ENCODE measurements at regions not wholly inside any gene's neighbourhood (a gene's known extent, or its start where the extent isn't known, plus 50 kb on each side); places are given as distances from the start of the nearest gene placed in this dataset.
"Not testable (repeated sequence)": the region's sequence is repeated elsewhere in the genome, so short reads cannot be mapped to it uniquely, and the experiment has no call there.

DNA sequence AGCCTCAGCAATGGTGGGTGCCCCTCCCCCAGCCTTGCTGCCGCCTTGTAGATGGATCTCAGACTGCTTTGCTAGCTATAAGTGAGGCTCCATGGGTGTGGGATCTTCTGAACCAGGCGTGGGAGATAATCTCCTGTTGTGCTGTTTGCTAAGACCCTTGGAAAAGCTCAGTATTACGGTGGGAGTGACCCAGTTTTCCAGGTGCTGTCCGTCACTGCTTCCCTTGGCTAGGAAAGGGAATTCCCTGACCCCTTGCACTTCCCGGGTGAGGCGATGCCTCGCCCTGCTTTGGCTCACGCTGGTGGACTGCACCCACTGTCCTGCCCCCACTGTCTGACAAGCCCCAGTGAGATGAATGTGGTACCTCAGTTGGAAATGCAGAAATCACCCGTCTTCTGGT, 411.2 kb downstream of the RAB38 start:
- not testable (repeated sequence) for DNase-seq (ENCODE audit: low read depth)

DNA sequence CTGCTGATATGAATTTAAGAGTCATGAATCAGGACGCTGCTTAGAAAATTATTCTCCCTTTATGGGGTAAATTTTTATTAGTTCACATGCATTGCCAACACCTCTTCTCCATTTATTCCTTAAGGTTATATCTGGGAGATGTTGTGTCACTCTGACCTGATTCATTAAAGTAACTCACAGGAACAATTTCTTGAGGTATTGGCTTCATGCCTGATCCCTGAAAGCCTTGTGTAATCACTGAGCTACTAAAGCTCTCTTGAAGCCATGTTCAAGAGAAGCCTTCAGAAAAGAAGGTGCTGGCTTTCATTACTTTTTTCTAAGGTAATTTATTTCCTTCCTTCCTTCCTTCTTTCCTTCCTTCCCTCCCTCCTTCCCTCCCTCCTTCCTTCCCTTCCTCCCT, 420.6 kb downstream of the RAB38 start:
- no peak for DNase-seq (ENCODE audit: low read depth)

DNA sequence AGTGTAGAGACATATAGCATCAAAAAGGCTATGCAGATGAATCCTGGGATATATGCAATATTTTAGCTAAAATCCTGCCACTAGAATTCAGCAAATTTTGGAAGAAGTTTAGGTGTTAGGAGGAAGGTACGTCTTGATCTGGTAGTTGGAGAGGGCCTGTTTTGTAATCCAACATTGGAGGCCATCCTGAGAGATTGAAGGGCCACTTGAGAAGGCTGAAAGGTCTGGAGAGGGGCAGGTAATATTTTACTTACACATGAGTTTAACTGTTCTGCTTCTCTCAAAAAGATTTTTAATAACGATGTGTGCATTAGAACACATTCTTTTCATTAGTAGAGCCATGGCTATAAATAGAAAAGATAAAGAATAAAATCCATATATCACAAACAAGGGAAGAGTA, 422.1 kb downstream of the RAB38 start:
- no peak for DNase-seq (ENCODE audit: low read depth)

DNA sequence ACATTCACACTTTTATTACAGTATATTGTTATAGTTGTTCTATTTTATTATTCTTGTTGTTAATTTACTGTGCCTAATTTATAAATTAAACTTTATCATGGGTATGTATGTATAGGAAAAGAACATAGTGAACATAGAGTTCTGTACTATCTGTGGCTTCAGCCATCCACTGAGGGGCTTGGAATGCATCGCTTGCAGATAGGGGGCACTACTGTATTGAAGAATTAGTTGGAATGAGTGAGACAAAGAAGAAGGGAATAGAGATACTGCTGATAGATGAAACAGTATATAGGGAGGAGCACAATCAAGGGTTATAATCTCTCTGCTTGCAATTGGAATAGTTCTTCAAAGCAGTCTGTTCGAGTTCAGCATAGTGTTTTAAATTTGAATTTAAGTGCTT, 432.2 kb downstream of the RAB38 start:
- no peak for DNase-seq (ENCODE audit: low read depth)

DNA sequence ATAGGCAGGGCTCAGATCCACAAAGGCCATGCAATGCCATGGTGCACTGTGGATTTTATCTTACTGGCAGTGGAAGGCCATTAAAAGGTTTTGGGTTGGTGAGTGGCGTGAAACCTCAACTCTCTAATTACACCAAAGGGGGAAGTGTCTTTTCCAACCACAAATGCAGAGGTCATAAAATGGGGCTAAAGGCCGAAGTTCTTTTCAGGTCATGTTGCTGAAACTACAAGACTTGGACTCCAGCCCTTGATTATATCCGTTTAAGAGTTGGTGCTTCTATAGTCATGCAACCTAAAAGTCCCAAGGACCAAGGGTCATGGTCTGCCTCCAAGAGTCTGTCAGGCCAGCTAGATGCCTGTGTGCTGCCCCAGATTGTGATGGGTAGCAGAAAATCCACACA, 434.3 kb downstream of the RAB38 start:
- no peak for DNase-seq (ENCODE audit: low read depth)

DNA sequence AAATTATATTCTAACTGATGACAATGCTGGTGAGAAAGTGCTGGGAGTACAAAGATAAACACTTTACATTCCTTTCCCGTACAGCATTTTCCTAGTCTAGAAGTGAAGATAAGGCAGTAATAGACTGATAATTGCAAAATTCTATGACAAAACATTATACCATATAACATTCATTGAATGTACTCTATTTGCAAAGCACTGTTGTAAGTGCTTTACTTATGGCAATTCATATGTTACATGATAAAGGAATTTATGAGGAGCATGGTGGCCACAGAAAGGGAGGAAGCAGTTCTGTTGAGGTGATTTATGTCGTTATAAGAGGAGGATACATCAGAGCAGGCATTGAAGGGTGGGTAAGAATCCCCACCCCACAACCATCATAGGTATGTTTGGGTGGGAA, 434.8 kb downstream of the RAB38 start:
- no peak for DNase-seq (ENCODE audit: low read depth)

DNA sequence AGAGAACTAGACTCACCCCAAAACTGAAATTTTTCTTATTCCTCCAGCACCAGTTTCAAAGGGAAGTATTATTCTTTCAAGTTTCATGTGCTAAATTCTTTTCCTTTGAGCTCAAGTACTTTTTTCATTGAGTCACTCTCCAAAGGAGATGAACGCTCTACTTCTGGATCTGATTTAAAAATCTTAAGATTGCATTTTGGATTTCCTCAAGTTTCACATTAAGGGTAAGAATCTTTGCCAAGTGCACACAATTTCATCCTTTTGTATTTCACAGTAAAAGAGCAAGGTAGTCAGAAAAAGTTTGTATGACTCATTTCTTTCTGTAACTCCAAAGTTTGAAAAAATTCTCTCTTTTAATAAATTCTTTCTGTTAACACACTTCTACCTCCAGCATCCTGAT, 435.5 kb downstream of the RAB38 start:
- DNase-seq (ENCODE audit: low read depth): no peak

DNA sequence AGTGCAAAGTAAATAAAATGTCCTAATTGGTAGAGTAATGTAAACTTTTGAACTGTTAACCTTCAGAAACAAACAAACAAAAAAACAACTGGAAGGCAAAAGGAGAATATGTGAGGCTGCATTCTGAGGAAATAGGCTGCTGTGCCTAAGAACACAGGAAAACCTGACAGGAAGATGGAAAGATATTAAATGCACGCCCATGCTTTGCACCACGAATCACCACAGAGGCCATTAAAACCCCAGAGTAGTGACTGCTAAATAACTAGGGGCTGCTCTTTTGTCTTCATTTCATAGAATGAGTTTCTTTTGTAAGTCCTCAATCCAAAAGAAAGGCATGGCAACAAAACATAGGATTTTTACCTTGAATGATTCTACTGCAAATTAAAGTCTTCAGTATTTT, 436.0 kb downstream of the RAB38 start:
- no peak for DNase-seq (ENCODE audit: low read depth)

DNA sequence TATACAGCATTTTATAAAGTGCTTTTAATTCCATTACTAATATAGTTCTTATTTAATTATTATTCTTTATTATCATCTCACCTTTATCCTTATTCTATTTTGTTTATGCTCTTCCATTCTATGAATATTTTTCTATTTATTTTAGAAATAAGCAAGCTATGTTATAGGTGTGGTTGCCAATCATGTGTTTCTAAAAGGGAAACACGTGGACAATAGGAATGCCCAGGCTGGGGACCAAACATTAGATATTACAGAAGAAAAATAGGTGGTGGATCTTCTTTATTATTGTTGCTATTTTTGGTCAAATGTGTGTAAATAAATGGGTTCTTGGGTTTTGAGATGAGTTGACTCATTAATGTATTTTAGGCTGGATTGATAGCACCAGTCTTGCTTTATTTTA, 438.3 kb downstream of the RAB38 start:
- DNase-seq (ENCODE audit: low read depth): no peak

DNA sequence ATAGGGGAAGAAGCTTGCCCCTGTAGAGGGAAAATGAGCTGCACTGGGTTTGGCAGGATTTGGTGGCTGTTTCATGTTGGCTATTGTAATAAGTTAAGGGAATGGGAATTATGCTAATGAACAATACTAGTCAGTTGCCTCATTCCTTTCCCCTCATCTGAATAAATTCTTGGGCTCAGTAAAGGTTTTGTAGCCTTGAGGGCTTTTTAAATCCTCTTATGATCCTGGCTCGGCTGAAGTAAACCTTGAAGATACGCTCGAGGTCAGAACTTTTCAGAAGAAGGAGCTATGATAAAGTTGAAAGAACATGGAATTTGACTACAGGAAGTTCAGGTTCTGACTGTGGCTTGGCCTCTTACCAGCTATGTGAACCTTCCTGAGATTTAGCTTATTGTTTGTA, 448.7 kb downstream of the RAB38 start:
- DNase-seq (ENCODE audit: low read depth): no peak

DNA sequence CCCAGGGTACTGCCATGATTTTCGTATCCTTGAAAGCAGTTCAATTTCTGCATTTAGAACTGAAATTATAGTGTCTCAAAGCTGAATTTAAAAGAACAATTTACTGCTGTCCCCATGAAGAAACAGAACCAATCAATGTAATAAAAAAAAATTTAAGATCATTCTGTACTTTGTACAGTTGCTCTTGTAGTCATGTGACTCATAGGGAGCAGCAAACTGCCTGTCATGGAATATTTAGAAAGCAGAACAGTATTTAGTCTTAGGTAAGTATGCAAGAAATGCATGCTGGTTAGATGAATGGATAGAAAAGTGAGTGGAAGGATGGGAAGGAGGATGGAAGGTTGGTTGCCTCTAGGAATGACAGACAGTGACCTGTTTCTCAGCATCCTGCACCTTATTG, 450.9 kb downstream of the RAB38 start:
- DNase-seq (ENCODE audit: low read depth): no peak

DNA sequence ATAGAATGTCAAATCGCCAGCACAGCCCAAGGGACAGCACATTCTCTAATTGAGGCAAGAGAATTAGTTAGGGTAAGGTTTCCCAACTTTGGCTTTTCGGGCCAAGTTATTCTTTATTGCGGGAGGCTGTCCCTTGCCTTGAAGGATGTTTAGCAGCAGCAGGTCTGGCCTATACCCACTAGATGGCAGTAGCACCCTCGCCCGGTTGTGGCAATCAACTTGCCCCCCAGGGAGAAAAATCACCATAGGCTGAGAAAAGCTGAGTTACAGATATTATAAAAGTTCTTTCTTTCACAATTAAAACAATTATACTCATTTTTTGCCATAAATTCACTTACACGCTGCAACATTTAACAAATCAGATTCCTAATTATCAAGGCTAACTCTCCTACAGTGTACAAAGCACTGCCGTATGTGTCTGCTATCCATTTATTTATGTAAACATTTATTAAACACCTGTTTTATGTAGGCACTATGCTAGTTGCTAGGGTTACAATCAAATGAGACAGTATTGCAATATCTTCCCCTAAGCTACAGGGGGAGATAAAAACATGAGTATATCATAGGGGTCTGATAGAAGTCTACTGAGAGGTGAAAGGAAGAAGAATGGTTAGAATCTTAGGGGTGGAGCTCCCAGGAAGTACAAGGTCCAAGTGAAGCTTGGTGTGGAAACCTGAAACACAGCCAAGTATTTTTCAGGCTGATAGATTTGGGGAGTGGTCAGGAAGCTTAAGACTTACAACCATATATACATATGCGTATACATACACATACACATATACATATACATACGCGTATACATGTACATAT, 452.3 kb downstream of the RAB38 start:
- no peak for DNase-seq (ENCODE audit: low read depth)

DNA sequence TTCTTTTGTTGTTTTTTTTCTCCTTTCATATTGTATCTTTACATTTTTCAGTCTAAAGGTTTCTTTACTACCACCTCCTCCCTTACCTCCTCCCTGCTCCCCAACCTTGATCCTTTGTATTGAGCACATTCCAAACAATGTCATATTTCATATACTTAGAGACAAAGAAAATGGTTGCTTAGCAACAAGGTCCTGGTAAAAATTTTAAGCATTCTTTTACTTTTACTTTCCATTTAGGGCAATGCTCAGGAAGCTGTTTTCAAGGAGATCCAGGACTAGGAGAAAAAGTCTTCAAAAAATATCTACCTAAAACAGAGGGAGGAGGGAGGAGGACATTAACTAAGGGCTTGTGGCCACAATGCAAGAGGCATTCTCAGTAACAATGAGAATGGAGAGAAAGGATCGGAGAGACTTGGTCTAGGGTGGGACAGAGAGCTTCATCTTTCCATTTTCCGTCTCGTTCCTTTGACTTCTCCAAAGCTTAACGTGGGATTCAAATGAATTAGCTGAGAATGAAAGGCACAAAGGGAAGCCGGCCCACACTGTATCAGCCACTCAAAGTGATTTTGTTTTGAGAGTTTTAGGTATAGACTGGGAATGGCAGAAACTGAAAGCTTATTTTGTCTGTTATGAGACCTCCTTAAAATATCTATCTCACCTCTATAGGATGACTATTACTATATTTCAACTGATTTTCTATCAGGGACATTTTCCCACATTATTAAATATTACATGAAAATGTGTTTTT, 455.7 kb downstream of the RAB38 start:
- DNase-seq (ENCODE audit: low read depth): no peak

DNA sequence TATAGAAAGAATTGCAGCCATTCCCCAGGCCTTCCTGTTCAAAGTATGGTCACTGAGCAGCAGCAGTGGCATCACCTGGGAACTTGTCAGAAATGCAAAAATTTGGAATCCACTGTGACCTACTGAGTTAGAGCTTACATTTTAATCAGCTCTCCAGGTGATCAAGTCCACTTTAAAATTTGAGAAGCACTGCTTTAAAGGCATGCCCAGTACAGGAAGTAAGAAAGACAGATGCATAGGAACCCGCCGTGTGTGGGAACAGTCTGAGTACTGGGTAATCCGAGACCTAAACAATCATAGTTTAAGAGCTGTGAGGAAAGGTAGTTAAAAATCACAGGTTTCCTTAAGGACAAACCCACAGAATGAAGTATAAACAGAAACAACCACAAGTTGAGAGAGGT, 462.4 kb downstream of the RAB38 start:
- DNase-seq (ENCODE audit: low read depth): no peak

DNA sequence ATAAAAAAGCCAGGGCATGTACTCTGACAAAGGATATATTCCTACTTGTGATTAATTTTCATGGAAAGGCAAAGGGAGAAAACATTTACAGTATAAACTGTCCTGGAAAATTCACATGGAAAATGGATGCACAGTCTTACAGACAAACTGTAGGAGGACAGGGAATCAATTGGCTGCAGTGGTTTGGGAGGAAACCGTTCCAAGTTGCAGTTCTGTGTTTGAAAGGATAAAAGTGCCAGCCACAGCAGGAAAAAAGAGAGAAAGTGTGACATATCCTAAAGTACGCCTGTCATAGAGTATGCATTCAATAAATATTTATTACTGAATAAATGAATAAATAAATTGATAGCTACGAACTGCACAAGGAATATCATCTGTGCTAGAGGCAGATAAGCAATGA, 462.9 kb downstream of the RAB38 start:
- no peak for DNase-seq (ENCODE audit: low read depth)

DNA sequence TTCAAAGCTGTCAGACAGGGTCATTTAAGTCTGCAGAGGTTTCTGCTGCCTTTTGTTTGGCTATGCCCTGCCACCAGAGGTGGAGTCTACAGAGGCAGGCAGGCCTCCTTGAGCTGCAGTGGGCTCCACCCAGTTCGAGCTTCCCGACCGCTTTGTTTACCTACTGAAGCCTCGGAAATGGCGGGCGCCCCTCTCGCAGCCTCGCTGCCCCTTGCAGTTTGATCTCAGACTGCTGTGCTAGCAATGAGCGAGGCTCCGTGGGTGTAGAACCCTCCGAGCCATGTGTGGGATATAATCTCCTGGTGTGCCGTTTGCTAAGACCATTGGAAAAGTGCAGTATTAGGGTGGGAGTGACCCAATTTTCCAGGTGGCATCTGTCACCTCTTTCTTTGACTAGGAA, 471.7 kb downstream of the RAB38 start:
- not testable (repeated sequence) for DNase-seq (ENCODE audit: low read depth)

DNA sequence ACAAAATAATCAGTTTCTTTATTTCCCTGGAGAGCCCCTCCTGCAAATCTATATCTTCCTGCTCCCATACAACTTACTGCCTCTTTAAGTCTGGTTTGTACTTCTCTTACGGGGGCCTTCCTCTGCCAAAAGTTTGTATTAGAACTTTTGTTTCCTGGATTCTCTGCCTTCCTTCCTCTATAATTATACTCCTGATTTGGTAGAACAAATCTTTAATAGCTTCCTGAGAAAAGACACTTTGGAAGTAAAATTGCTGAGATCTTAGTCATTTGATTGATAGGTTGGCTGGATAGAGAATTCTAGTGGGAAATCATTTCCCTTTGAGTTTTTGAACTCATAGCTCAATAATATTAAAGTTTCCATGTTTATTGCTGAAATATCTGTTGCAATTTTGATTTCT, 499.2 kb downstream of the RAB38 start:
- DNase-seq (ENCODE audit: low read depth): no peak

DNA sequence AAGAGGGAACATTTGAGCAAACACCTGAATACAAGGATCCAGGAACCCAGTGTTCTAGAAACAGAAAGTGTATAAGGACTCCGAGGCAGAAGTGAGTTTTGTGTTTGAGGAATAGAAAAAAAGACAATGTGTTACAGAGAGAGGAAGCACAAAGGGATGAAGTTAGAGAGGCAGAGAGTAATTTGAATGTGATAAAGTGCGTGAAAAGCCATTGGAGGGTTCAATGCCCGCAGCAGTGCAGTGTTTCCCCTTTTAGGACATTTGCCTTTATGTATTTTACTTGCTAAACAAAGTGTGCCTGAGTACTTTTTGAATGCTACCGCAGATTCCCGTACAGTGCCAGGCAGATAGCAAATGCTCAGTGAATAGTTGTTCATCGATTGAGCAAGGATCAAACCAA, 508.5 kb downstream of the RAB38 start:
- no peak for DNase-seq (ENCODE audit: low read depth)

DNA sequence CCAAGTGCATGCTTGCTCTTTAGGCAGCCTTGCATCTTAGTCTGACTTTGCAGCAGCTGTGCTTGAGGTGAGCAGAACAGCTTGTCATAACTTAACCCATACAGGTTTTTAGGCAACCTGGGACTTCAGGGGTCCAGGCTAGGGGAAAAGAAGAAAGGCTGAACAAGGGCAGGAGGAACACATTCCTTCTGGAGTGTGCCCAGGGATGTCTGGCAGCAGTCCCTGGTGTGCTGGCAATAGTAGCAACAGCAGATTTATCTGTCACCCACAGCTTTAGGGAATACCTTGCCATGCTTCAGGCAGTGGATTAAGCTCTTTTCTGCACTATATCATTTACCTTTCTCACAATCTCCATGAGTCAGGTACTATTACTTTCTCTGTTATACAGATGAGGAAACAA, 513.0 kb downstream of the RAB38 start:
- no peak for DNase-seq (ENCODE audit: low read depth)

DNA sequence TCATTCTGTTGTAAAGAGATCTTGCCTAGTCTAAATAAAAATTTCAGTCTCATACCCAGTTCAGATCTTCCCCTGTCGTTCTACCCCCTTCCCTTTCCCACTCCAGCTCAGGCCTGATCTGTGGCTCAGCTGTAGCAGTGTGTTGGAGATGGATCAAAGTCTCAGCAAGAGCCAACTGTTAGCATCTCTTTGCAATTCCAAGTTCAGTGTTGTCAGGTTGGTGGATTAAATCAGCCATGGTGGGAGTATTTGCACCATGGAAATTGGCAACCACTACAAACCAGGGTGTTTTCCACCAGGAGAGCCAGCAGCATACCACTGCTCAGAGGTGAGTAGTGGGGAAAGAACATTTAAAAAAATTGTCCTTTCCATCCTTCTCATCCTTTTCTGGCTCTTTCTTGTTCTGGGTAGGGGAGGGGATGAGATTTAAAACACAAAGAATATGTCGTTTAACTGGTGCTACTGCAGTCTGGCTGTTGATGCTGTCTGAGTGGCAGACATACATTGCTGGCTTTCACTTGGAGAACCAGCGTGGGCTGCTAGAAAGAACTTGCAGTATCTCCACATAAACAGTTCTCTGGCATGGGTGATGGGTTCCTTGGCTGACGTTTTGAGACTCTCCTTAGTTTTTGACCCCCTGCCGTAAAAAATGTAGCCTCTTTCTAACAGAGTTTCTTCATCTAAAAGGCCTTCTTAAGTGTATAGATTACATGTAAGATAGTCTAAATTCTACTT, 514.1 kb downstream of the RAB38 start:
- no peak for DNase-seq (ENCODE audit: low read depth)

DNA sequence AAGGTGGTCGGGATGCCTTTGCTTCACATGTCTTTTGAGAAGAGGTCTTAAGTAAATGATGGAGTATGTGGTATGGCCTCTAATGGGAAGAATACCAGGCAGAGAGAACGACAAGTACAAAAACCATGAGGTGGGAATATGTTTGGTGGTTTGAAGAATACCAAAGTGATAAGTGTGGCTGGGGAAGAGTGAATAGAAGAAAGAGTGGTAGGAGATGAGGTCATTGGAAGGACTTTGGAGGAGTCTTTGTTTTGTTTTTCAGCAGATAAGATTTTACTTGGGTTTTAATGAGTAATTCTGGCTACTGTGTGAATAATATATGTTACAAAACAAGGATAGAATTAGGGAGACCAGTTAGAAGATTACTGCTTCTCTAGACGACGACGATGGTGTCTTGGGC, 515.4 kb downstream of the RAB38 start:
- no peak for DNase-seq (ENCODE audit: low read depth)

DNA sequence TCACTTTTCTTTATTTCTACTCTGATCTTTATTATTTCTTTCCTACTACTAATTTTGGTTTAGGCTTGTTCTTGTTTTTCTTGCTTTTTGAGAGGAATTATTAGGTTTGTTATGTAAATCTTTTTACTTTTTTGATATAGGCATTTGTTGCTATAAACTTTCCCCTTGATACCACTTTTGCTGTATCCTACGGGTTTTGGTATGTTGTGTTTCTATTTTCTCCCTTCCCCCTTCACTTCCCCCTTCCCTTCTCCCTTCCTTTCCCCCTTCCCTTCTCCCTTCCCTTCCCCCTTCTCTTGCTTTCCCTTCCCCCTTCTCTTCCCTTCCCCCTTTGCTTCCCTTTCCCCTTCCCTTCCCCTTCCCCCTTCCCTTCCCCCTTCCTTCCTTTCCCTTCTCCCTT, 529.6 kb downstream of the RAB38 start:
- no peak for DNase-seq (ENCODE audit: low read depth)

DNA sequence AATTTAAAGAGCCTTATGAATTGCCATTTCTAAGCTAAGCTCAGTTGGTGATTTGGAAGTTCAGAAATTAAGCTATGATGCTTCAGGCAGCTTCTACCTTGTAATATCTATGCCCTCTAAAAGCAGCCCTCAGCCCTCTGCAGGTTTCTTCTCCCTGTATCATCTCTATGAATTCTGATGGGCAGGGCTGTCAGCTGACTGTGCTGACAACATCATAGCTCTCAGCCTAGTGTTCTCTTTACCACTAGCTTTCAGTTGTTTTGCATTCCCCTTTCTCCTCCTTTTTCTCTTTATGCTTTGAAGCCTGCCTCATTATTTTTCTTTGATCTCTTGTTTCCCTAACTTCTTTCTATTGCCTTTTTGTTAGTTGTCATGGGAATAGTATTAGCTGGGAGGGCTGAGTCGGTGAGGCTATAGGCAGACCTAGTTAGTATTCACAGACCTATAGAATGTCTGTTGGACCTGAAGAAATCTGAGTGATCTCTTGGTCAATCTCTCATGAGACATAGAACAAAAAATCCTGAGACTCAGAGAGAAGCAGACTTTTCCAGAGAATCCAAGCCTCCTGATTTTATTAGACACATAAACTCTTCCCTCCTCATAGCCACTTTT, 535.4 kb downstream of the RAB38 start:
- no peak for DNase-seq (ENCODE audit: low read depth)
